SU-DHL-6 (cell line): ENCODE measurements at regions not wholly inside any gene's neighbourhood (a gene's known extent, or its start where the extent isn't known, plus 50 kb on each side); places are given as distances from the start of the nearest gene placed in this dataset.

Experiments
- H2AFZ ChIP-seq: fragments of 200-600 bp; sonication (generic); 2 replicates; pipeline ENCODE4 v1.6.1; 2014; ENCODE audit warnings: low read depth, mild to moderate bottlenecking, moderate library complexity, mixed read lengths, antibody characterized with exemption, low read length; ENCODE audit not compliant: severe bottlenecking
- H3F3A ChIP-seq: fragments of 200-600 bp; shearing (Covaris generic); 2 replicates; pipeline ENCODE4 v1.6.0; 2016; ENCODE audit warnings: antibody characterized with exemption, mild to moderate bottlenecking; ENCODE audit not compliant: insufficient read depth
- H3K27ac ChIP-seq: fragments of 200-600 bp; sonication (generic); 2 replicates; pipeline ENCODE4 v1.5.1; 2016; ENCODE audit warnings: low read depth, mild to moderate bottlenecking, low read length, moderate library complexity, mixed read lengths
- H3K27me3 ChIP-seq: fragments of 200-600 bp; sonication (generic), shearing (Covaris generic); 2 replicates; pipeline ENCODE4 v1.6.0; 2014; ENCODE audit warnings: mild to moderate bottlenecking, low read length
- H3K36me3 ChIP-seq: fragments of 200-600 bp; sonication (generic); 2 replicates; pipeline ENCODE4 v1.6.1; 2014; ENCODE audit warnings: mild to moderate bottlenecking, low read length, mixed read lengths
- H3K4me2 ChIP-seq: fragments of 300-600, 200-600 bp; shearing (Covaris generic), sonication (generic); 2 replicates; pipeline ENCODE4 v1.6.0; 2014; ENCODE audit warnings: low read length, low read depth, mild to moderate bottlenecking; ENCODE audit not compliant: poor library complexity, severe bottlenecking
- H3K4me3 ChIP-seq: fragments of 200-600 bp; sonication (generic); 2 replicates; pipeline ENCODE4 v1.5.1; 2014; ENCODE audit warnings: antibody characterized with exemption, low read length, mild to moderate bottlenecking, mixed read lengths; ENCODE audit not compliant: insufficient read depth, poor library complexity, severe bottlenecking
- H3K79me2 ChIP-seq: fragments of 200-600 bp; sonication (generic); 2 replicates; pipeline ENCODE4 v1.6.1; 2014; ENCODE audit warnings: mild to moderate bottlenecking, low read length, moderate library complexity; ENCODE audit not compliant: insufficient read depth
- H3K9ac ChIP-seq: fragments of 200-600 bp; sonication (generic); 2 replicates; pipeline ENCODE4 v1.7.0; 2014; ENCODE audit warnings: mild to moderate bottlenecking, low read length
- H3K9me2 ChIP-seq: fragments of 200-600 bp; sonication (generic); replicated peaks from 2 replicates; pipeline ENCODE4 v1.6.1; 2014; ENCODE audit warnings: low read length; ENCODE audit not compliant: insufficient read depth
- H3K9me3 ChIP-seq: fragments of 200-600 bp; sonication (generic); 2 replicates; pipeline ENCODE4 v1.6.1; 2014; ENCODE audit warnings: low read length, mixed read lengths; ENCODE audit not compliant: insufficient read depth
- H4K20me1 ChIP-seq: fragments of 200-600 bp; sonication (generic); 2 replicates; pipeline ENCODE4 v1.6.1; 2014; ENCODE audit warnings: low read depth, mild to moderate bottlenecking, antibody characterized with exemption, low read length, moderate library complexity, mixed read lengths
- EZH2phosphoT487 ChIP-seq: fragments of 200-600 bp; sonication (generic), shearing (Covaris generic); conservative IDR thresholded peaks from 2 replicates; pipeline ENCODE4 v1.6.1; 2018; ENCODE audit warnings: mild to moderate bottlenecking, antibody characterized with exemption, low read length, moderate library complexity, mixed read lengths
- TF ChIP-seq, protein P1 (sequence below): fragments of 200-600 bp; sonication (generic); IDR thresholded peaks from one replicate; pipeline ENCODE4 v1.5.1; 2017; ENCODE audit warnings: antibody characterized with exemption, mild to moderate bottlenecking, low read length, moderate library complexity; ENCODE audit not compliant: insufficient read depth, poor library complexity, severe bottlenecking

DNA sequence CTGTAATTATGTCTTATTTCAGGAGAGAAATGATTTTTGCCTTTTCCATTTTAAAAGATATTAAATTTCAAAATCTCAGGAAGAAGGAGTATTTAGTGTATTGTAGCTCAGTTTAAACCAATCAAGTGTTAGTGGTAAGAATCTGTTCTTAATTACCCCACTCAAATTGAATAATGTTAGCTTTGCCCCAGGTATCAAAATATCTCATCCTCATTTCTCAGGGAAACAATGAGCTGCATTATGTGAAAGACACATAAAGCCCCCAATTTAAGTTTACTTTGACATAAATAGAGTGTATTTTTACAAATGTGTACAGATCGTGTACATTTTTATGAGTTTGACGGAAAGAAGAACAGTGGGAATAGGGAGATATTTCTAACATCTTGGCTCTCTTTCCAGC, 317.4 kb upstream of the RARB start:
- H3F3A ChIP-seq = no peaks in the 10 kb centered on the region
- H3K9me2 ChIP-seq = no peaks in the 10 kb centered on the region
- TF ChIP-seq, protein P1, sequence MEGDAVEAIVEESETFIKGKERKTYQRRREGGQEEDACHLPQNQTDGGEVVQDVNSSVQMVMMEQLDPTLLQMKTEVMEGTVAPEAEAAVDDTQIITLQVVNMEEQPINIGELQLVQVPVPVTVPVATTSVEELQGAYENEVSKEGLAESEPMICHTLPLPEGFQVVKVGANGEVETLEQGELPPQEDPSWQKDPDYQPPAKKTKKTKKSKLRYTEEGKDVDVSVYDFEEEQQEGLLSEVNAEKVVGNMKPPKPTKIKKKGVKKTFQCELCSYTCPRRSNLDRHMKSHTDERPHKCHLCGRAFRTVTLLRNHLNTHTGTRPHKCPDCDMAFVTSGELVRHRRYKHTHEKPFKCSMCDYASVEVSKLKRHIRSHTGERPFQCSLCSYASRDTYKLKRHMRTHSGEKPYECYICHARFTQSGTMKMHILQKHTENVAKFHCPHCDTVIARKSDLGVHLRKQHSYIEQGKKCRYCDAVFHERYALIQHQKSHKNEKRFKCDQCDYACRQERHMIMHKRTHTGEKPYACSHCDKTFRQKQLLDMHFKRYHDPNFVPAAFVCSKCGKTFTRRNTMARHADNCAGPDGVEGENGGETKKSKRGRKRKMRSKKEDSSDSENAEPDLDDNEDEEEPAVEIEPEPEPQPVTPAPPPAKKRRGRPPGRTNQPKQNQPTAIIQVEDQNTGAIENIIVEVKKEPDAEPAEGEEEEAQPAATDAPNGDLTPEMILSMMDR = no peak
- no peak for TF ChIP-seq EZH2phosphoT487
- no peak overlapping the region for H3K4me2 ChIP-seq
- no peak overlapping the region for H2AFZ ChIP-seq
- H3K4me3 ChIP-seq = no peak overlapping the region
- no peaks in the 10 kb centered on the region for H3K36me3 ChIP-seq
- no peaks in the 10 kb centered on the region for H4K20me1 ChIP-seq
- H3K27me3 ChIP-seq = no peaks in the 10 kb centered on the region
- H3K9me3 ChIP-seq = no peaks in the 10 kb centered on the region
- no peak overlapping the region for H3K27ac ChIP-seq
- H3K9ac ChIP-seq = no peak overlapping the region
- no peaks in the 10 kb centered on the region for H3K79me2 ChIP-seq

DNA sequence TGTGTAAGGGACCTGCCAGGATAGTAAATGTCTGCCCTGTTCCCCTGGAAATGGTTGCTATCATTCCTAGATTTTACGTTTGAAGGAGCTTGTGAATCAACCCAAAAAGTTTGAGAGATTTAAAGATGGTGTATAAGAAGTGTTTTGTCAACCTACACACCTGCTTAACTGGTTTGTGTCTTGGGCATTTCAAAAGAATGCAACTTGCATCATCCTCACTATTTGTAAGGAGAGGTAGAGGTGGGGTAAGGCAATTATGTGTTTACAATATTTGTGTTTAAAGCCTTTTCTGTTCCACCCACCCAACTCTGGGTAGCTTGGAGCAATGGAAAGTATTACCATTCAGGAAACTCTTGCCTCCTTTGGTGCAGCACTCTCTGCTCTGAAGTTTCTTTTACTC, 314.2 kb upstream of the RARB start:
- no peak for TF ChIP-seq EZH2phosphoT487
- TF ChIP-seq, protein P1 = no peak
- Histone ChIP-seq H4K20me1 (no peaks in the 10 kb centered on the region), H3F3A (no peaks in the 10 kb centered on the region), H3K27ac (no peak overlapping the region), H3K9me3 (no peaks in the 10 kb centered on the region), H3K9ac (no peak overlapping the region), H3K4me3 (no peak overlapping the region), H2AFZ (no peak overlapping the region), H3K4me2 (no peak overlapping the region), H3K36me3 (no peaks in the 10 kb centered on the region), H3K9me2 (no peaks in the 10 kb centered on the region), H3K79me2 (no peaks in the 10 kb centered on the region), H3K27me3 (no peaks in the 10 kb centered on the region)

DNA sequence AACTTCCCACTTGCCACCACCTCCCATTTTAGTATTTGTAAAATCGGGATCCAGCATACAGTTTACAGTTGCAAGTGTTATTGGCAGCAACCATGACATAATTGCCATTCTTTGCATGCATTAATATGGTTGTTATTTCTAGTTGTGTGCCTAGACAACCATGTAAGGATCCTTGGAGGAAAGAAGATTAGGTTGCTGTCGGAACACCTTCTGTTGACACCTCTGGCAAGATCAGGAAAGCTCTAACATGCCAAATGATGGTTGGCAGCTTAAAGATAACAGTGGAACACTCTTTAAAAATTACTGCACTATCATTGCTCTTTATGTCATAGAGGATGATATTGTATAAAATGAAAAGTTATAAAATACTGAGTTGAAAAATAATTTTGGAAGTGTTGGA, 313.5 kb upstream of the RARB start:
- Histone ChIP-seq H4K20me1 (no peaks in the 10 kb centered on the region), H3K27me3 (no peaks in the 10 kb centered on the region), H3K9me2 (no peaks in the 10 kb centered on the region), H3K79me2 (no peaks in the 10 kb centered on the region), H3K4me2 (no peak overlapping the region), H3K9me3 (no peaks in the 10 kb centered on the region), H2AFZ (no peak overlapping the region), H3F3A (no peaks in the 10 kb centered on the region), H3K9ac (no peak overlapping the region), H3K36me3 (no peaks in the 10 kb centered on the region), H3K4me3 (no peak overlapping the region), H3K27ac (no peak overlapping the region)
- no peak for TF ChIP-seq EZH2phosphoT487
- TF ChIP-seq, protein P1 = no peak
